OCI-LY3 (cell line): ENCODE measurements at regions not wholly inside any gene's neighbourhood (a gene's known extent, or its start where the extent isn't known, plus 50 kb on each side); places are given as distances from the start of the nearest gene placed in this dataset.
A peak's percentile ranks its signal among the peaks of the same experiment; 100 is the strongest.

Experiments used
- H2AFZ ChIP-seq: fragments of 200-600, 300-600 bp; shearing (Covaris generic); 2 replicates; pipeline ENCODE4 v1.6.0; 2014; ENCODE audit warnings: antibody characterized with exemption, low read depth, low read length
- H3K27ac ChIP-seq: fragments of 200-600, 300-600 bp; sonication (generic); 2 replicates; pipeline ENCODE4 v1.5.1; 2014; ENCODE audit warnings: mild to moderate bottlenecking, low read length, moderate library complexity, mixed read lengths
- H3K27me3 ChIP-seq: fragments of 200-600, 300-600 bp; sonication (generic); 2 replicates; pipeline ENCODE4 v1.6.1; 2014; ENCODE audit warnings: low read depth, low read length, mixed read lengths
- H3K36me3 ChIP-seq: fragments of 200-600, 300-600 bp; sonication (generic); replicated peaks from 2 replicates; pipeline ENCODE3; 2014; ENCODE audit warnings: low read depth, low read length, mixed read lengths
- H3K4me1 ChIP-seq: fragments of 300-600, 200-600 bp; sonication (generic); 2 replicates; pipeline ENCODE4 v1.6.1; 2014; ENCODE audit warnings: low read length, mixed read lengths
- H3K4me2 ChIP-seq: fragments of 200-600, 300-600 bp; sonication (generic); 2 replicates; pipeline ENCODE4 v1.6.1; 2014; ENCODE audit warnings: low read length, mixed read lengths
- H3K4me3 ChIP-seq: fragments of 300-600, 200-600 bp; sonication (generic); 2 replicates; pipeline ENCODE4 v1.5.1; 2014; ENCODE audit warnings: antibody characterized with exemption, mild to moderate bottlenecking, low read length, moderate library complexity
- H3K79me2 ChIP-seq: fragments of 300-600, 200-600 bp; shearing (Covaris generic); 2 replicates; pipeline ENCODE4 v1.6.1; 2014; ENCODE audit warnings: mild to moderate bottlenecking, low read length, mixed read lengths
- H3K9ac ChIP-seq: fragments of 300-600, 200-600 bp; shearing (Covaris generic); 2 replicates; pipeline ENCODE4 v1.6.0; 2014; ENCODE audit warnings: mild to moderate bottlenecking, low read length, moderate library complexity
- H3K9me3 ChIP-seq: fragments of 200-600, 300-600 bp; shearing (Covaris generic); 2 replicates; pipeline ENCODE4 v1.6.1; 2014; ENCODE audit warnings: low read length, mixed read lengths; ENCODE audit not compliant: insufficient read depth
- H4K20me1 ChIP-seq: fragments of 200-600, 300-600 bp; sonication (generic); 2 replicates; pipeline ENCODE4 v1.6.1; 2016; ENCODE audit warnings: low read length, mixed read lengths; ENCODE audit not compliant: insufficient read depth
- CTCF ChIP-seq: fragments of 200-600, 300-600 bp; sonication (generic); IDR thresholded peaks from 2 replicates; pipeline ENCODE4 v1.5.1; 2014; ENCODE audit warnings: antibody characterized with exemption, low read length, low read depth
- EZH2phosphoT487 ChIP-seq: fragments of 200-600 bp; shearing (Covaris generic); IDR thresholded peaks from 2 replicates; pipeline ENCODE4 v1.6.1; 2018; ENCODE audit warnings: antibody characterized with exemption, mixed run types, low read depth

- Histone ChIP-seq H3K9me3 (no peaks in the 10 kb centered on the region), H2AFZ (no peak overlapping the region), H3K4me3 (no peak overlapping the region), H3K9ac (no peak overlapping the region), H3K4me2 (no peak overlapping the region), H3K36me3 (no peaks in the 10 kb centered on the region), H3K4me1 (peaks cover 21% of the 10 kb centered on the region), H3K79me2 (no peaks in the 10 kb centered on the region), H3K27me3 (no peaks in the 10 kb centered on the region), H4K20me1 (no peaks in the 10 kb centered on the region), H3K27ac (no peak overlapping the region)
- TF ChIP-seq EZH2phosphoT487 (no peak), CTCF (no peak)
Measured at GRCh38 chr6:169162752-169163407, 90.8 kb downstream of the THBS2 start.

GRCh38 chr6:169162249-169162648 lies 91.4 kb downstream of the THBS2 start:
- no peaks in the 10 kb centered on the region for H3K79me2 ChIP-seq
- no peak overlapping the region for H3K4me3 ChIP-seq
- H3K27me3 ChIP-seq = no peaks in the 10 kb centered on the region
- no peak overlapping the region for H3K27ac ChIP-seq
- H3K4me1 ChIP-seq = peaks cover 21% of the 10 kb centered on the region
- no peak overlapping the region for H3K4me2 ChIP-seq
- no peaks in the 10 kb centered on the region for H4K20me1 ChIP-seq
- H3K9ac ChIP-seq = no peak overlapping the region
- H3K9me3 ChIP-seq = no peaks in the 10 kb centered on the region
- TF ChIP-seq EZH2phosphoT487 = no peak
- H2AFZ ChIP-seq = no peak overlapping the region
- H3K36me3 ChIP-seq = no peaks in the 10 kb centered on the region

- H3K79me2 ChIP-seq = no peaks in the 10 kb centered on the region
- peaks cover 21% of the 10 kb centered on the region for H3K4me1 ChIP-seq
- no peak overlapping the region for H2AFZ ChIP-seq
- H4K20me1 ChIP-seq = no peaks in the 10 kb centered on the region
- no peak overlapping the region for H3K4me2 ChIP-seq
- no peaks in the 10 kb centered on the region for H3K9me3 ChIP-seq
- no peak overlapping the region for H3K4me3 ChIP-seq
- H3K27ac ChIP-seq = no peak overlapping the region
- TF ChIP-seq EZH2phosphoT487 (no peak), CTCF (no peak)
- H3K9ac ChIP-seq = no peak overlapping the region
- H3K36me3 ChIP-seq = no peaks in the 10 kb centered on the region
- no peaks in the 10 kb centered on the region for H3K27me3 ChIP-seq
Measured at GRCh38 chr6:169161572-169162167, 92.0 kb downstream of the THBS2 start.

- TF ChIP-seq EZH2phosphoT487 (no peak), CTCF (no peak)
- Histone ChIP-seq H3K9me3 (no peaks in the 10 kb centered on the region), H3K27me3 (no peaks in the 10 kb centered on the region), H2AFZ (no peak overlapping the region), H4K20me1 (no peaks in the 10 kb centered on the region), H3K4me1 (peaks cover 21% of the 10 kb centered on the region), H3K27ac (peak overlapping the region; percentile 25; the same call in 1 of the 2 replicates), H3K4me3 (no peak overlapping the region), H3K36me3 (no peaks in the 10 kb centered on the region), H3K79me2 (no peaks in the 10 kb centered on the region), H3K9ac (no peak overlapping the region), H3K4me2 (peak overlapping the region; percentile 81)
Measured at GRCh38 chr6:169160855-169161560, 92.6 kb downstream of the THBS2 start.
